ENCODE measurements at regions not wholly inside any gene's neighbourhood (a gene's known extent, or its start where the extent isn't known, plus 50 kb on each side); places are given as distances from the start of the nearest gene placed in this dataset.
"Not testable (repeated sequence)": the region's sequence is repeated elsewhere in the genome, so short reads cannot be mapped to it uniquely, and the experiment has no call there.

DNA sequence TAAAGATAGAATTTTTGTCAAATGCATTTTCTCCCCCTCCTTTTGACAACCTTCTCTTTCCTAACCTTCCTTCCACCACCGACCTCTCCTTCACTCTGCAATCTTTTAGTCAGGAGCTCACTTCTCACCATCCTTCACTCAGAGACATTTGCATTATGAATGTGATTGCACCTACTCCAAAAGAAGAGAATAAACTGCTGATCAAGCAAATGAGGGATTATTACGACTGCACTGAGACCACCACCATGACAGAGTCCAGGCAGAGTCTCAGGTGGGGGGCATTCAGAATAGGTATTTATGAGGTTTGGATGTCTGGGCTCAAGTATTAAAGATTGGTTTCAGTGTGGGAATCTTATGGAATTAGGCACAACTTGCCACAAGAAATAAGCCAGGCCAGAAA lies 483.9 kb downstream of the PTH2R start:
- H3K27me3 ChIP-seq (ENCODE audit: low read depth), result no peaks in the 10 kb centered on the region
- ATAC-seq, result no peak
- TF ChIP-seq, protein P1, sequence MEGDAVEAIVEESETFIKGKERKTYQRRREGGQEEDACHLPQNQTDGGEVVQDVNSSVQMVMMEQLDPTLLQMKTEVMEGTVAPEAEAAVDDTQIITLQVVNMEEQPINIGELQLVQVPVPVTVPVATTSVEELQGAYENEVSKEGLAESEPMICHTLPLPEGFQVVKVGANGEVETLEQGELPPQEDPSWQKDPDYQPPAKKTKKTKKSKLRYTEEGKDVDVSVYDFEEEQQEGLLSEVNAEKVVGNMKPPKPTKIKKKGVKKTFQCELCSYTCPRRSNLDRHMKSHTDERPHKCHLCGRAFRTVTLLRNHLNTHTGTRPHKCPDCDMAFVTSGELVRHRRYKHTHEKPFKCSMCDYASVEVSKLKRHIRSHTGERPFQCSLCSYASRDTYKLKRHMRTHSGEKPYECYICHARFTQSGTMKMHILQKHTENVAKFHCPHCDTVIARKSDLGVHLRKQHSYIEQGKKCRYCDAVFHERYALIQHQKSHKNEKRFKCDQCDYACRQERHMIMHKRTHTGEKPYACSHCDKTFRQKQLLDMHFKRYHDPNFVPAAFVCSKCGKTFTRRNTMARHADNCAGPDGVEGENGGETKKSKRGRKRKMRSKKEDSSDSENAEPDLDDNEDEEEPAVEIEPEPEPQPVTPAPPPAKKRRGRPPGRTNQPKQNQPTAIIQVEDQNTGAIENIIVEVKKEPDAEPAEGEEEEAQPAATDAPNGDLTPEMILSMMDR (IDR thresholded peaks at IDR 0.05), result no peak
- no peaks in the 10 kb centered on the region for H3K4me1 ChIP-seq
- no peaks in the 10 kb centered on the region for H3K9me3 ChIP-seq
- H3K4me3 ChIP-seq, result no peak overlapping the region
- no peaks in the 10 kb centered on the region for H3K36me3 ChIP-seq
- H3K27ac ChIP-seq, result no peak overlapping the region
- no peak for DNase-seq
- intact Hi-C loops (cut with DNase I), result no loop called here

GRCh38 chr2:208892203-208892602 lies 485.6 kb downstream of the PTH2R start:
- no peak overlapping the region for H3K4me3 ChIP-seq
- no peak overlapping the region for H3K27ac ChIP-seq
- H3K4me1 ChIP-seq, result no peaks in the 10 kb centered on the region
- ATAC-seq, result no peak
- H3K36me3 ChIP-seq, result no peaks in the 10 kb centered on the region
- H3K27me3 ChIP-seq (ENCODE audit: low read depth), result no peaks in the 10 kb centered on the region
- no peak for DNase-seq
- TF ChIP-seq, protein P1 (IDR thresholded peaks at IDR 0.05), result no peak
- intact Hi-C loops (cut with DNase I), result no loop called here
- no peaks in the 10 kb centered on the region for H3K9me3 ChIP-seq

DNA sequence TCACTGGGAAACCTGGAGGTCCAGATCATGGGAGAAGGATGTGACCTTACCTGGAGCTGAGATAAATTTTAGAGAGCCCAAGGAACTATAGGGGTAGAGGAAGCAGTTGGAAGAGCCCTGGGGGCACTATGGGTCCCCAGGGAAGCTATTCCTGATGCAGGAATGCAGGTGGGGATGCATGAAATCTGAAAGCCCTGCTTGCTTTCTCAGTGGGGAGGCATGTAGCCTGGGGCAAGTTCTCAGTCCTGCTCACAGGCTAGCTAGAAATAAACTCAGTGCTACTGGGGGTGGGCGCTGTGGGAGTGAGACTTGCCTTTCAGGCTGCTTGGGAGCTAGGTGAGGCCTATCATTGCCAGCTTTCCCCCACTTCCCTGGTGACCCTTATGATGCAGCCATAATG lies 499.7 kb downstream of the PTH2R start:
- Histone ChIP-seq H3K36me3 (no peaks in the 10 kb centered on the region), H3K4me1 (no peaks in the 10 kb centered on the region), H3K27me3 (ENCODE audit: low read depth) (no peaks in the 10 kb centered on the region), H3K27ac (no peak overlapping the region), H3K4me3 (no peak overlapping the region), H3K9me3 (no peaks in the 10 kb centered on the region)
- no peak for DNase-seq
- intact Hi-C loops (cut with DNase I), result no loop called here
- TF ChIP-seq, protein P1 (IDR thresholded peaks at IDR 0.05), result no peak
- ATAC-seq, result no peak

GRCh38 chr2:208915401-208915800 lies 508.4 kb upstream of the MAP2 start:
- no peaks in the 10 kb centered on the region for H3K27me3 ChIP-seq (ENCODE audit: low read depth)
- ATAC-seq, result no peak
- H3K27ac ChIP-seq, result no peak overlapping the region
- H3K9me3 ChIP-seq, result no peaks in the 10 kb centered on the region
- no peak for DNase-seq
- TF ChIP-seq, protein P1 (IDR thresholded peaks at IDR 0.05), result no peak
- H3K4me3 ChIP-seq, result no peak overlapping the region
- intact Hi-C loops (cut with DNase I), result no loop called here
- H3K36me3 ChIP-seq, result no peaks in the 10 kb centered on the region
- no peaks in the 10 kb centered on the region for H3K4me1 ChIP-seq

- TF ChIP-seq, protein P1 (IDR thresholded peaks at IDR 0.05), result no peak
- H3K9me3 ChIP-seq, result no peaks in the 10 kb centered on the region
- H3K4me1 ChIP-seq, result no peaks in the 10 kb centered on the region
- DNase-seq (no peak), ATAC-seq (no peak)
- no peak overlapping the region for H3K4me3 ChIP-seq
- no peak overlapping the region for H3K27ac ChIP-seq
- no peaks in the 10 kb centered on the region for H3K27me3 ChIP-seq (ENCODE audit: low read depth)
- H3K36me3 ChIP-seq, result no peaks in the 10 kb centered on the region
- intact Hi-C loops (cut with DNase I), result no loop called here
Observed at GRCh38 chr2:208916881-208917280, 507.0 kb upstream of the MAP2 start.

DNA sequence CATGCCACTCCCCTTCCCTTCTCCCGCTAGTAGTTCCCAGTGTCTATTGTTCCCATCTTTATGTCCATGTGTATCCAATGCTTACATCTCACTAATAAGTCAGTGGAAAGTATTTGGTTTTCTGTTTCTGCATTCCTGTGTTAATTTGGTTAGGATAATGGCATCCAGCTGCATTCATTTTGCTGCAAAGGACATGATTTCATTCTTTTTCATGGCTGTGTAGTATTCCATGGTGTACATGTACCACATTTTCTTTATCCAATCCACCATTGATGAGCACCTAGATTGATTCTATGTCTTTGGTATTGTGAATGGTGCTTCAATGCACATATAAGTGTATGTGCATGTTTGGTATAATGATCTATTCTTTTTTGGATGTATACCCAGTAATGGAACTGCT lies 502.5 kb upstream of the MAP2 start:
- H3K36me3 ChIP-seq; H3K27me3 ChIP-seq (ENCODE audit: low read depth); H3K4me1 ChIP-seq; intact Hi-C loops (cut with DNase I); DNase-seq; H3K27ac ChIP-seq; H3K4me3 ChIP-seq; H3K9me3 ChIP-seq; ATAC-seq: not testable (repeated sequence)
